Endothelial cell of umbilical vein (primary cell): ENCODE measurements at regions not wholly inside any gene's neighbourhood (a gene's known extent, or its start where the extent isn't known, plus 50 kb on each side); places are given as distances from the start of the nearest gene placed in this dataset.
"Not testable (repeated sequence)": the region's sequence is repeated elsewhere in the genome, so short reads cannot be mapped to it uniquely, and the experiment has no call there.

Source experiments
- CTCF ChIP-seq, 2 donors: IDR thresholded peaks; 1 replicate in 1 of 2; 2 replicates in 1 of 2; pipeline ENCODE4 v1.5.1; 2011; ENCODE audit warnings: low read length in 2 of 2, mild to moderate bottlenecking in 2 of 2, moderate library complexity in 2 of 2, control low read depth in 1 of 2, inconsistent platforms in 1 of 2, low read depth in 1 of 2; ENCODE audit not compliant: insufficient read depth in 1 of 2; ENCODE audit errors: extremely low read depth in 1 of 2
- FOS ChIP-seq: IDR thresholded peaks from 2 replicates; pipeline ENCODE4 v1.6.1; 2011; ENCODE audit warnings: mild to moderate bottlenecking, low read length, moderate library complexity, borderline replicate concordance; ENCODE audit not compliant: insufficient read depth

DNA sequence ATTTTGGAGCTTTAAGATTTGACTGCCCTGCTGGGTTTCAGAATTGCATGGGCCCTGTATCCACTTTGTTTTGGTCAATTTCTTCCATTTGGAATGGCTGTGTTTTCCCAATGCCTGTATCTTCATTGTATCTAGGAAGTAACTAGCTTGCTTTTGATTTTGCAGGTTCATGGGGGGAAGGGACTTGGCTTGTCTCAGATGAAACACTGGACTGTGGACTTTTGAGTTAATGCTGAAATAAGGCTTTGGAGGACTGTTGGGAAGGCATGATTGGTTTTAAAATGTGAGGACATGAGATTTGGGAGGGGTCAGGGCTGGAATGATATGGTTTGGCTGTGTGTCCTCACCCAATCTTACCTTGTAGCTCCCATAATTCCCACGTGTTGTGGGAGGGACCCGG is 245.2 kb upstream of the FOXP2 start:
- TF ChIP-seq FOS; CTCF (IDR thresholded peaks at IDR 0.05; ENCODE audit: extremely low read depth in 1 of 2, insufficient read depth in 1 of 2, low read depth in 1 of 2, low read length in 2 of 2): not testable (repeated sequence)
